Activated gamma-delta T cell (primary cell): ENCODE measurements at regions not wholly inside any gene's neighbourhood (a gene's known extent, or its start where the extent isn't known, plus 50 kb on each side); places are given as distances from the start of the nearest gene placed in this dataset.

Experiments
- DNase-seq: peaks from one replicate; lab custom pipeline; 2025; lab: John Stamatoyannopoulos, UW

- DNase-seq, result no peak
Observed at GRCh38 chr20:7257099-7257498, 489.6 kb downstream of the BMP2 start.

- DNase-seq, result no peak
Observed at GRCh38 chr20:7257692-7258466, 490.4 kb downstream of the BMP2 start.

DNA sequence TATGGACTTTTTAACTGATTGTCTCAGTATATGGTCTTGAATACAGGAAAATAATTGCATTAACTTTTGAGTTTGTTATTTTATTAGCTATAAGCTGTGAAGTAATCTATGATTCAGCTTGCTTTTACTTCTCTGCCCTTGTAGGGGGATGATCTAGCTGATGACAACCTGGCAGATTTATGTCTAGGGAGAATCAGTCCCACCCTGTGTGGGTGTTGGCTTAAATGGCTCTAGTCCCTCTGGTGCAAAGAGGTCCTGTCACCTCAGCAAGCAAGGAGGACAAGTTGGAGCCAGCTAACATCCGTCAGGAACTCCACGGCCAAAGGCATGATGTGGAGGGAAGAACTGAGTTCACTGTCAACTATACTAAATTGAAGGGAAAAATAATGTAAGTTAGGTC lies 495.3 kb downstream of the BMP2 start:
- no peak for DNase-seq

DNA sequence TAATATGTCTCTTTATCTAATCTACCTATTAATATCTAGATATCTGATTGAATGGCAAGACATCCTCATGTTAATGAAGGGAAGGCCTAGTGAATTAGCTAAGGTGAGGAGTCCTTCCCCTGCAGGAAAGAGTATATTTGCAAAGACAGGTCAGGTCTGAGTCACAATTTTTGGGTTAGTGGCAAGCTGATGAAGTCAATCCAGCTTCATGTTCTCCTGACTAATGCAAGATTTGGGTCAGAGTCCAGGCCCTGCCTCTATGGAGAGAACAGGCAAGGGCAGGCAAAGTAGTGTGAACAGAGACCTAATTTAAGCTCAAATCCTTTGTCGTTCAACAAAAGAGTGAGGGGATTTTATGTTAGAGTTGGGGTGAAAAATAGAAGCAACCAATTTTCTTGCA lies 496.7 kb downstream of the BMP2 start:
- no peak for DNase-seq

- DNase-seq, result no peak
Observed at GRCh38 chr20:7269452-7269851, 502.0 kb downstream of the BMP2 start.

- DNase-seq, result no peak
Observed at GRCh38 chr20:7272512-7272911, 505.0 kb downstream of the BMP2 start.

- DNase-seq, result no peak
Observed at GRCh38 chr20:7274870-7275269, 507.4 kb downstream of the BMP2 start.

DNA sequence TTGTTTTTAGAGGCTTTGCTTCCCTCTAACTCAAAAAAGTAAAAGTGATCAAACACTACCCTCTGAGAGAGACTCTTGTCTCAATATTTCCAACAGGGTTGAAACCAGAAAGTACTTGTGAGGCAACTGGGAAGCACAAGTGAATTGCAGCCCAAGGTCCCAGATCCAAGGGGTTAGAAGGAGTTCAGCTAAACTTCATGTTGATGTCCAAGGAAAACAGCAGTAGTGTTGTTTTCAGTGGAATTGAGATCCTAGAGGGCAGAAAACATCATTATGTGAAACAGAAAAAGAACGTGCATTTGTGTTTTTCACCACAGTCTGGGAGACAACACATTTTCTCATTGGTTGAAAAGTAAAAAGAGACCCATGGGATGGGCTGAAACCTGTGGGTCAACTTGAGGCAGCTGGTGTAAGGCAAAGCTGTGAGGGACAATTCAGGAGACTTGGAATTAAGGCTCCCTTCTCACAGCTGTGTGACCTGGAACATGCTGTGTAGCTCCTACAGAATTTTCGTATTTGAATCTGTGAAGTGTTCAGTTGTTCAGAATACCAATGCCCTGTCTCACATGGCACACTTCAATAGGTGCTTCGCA lies 508.3 kb downstream of the BMP2 start:
- no peak for DNase-seq

DNA sequence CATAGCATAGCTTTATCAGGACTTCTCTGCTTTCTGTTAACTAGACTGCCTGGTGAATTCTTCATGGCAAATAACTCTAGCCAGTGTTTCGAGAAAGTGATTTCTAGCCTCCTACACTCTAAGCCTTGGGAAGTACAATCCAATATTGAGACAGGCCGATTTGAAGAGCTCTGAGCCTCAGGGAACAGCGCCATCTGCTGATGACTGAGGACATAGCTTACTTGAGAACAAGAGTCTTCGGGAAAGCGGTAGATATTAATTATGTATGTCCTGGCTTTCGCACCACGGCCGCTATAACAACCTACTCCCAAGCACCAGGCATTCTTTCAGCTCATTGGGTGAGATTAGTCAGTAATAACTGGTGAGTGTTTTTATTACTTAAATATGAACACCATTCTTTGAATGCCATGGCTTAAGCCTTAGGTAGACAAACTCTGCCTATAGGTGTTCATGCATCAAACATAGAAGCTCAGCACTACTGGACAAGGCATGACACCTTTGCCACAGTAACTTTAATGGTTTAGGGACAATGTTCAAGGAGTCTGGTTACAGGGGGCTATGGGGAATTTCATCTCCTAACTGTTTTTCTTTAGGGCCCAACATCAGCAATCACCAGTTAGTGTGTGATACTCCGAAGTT lies 518.6 kb downstream of the BMP2 start:
- no peak for DNase-seq

GRCh38 chr20:7291323-7291943 lies 523.9 kb downstream of the BMP2 start:
- no peak for DNase-seq

DNA sequence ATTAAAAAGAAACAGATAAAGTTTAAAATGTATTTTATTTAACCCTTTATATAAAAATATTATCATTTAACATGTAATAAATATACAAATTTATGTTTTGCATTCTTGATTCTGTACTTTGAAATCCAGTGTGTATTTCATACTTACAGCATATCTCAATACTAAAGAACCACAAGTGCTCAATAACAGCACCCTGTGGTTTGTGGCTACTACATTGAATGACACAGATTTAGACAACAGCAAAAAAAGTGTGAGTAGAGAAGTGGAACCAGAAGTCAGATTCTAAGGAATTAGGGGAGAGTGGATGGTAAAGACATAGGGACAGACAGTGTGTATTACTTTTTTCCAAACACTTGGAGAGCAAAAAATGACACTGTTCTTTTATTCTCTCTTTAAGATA lies 524.5 kb downstream of the BMP2 start:
- DNase-seq, result no peak

- no peak for DNase-seq
Observed at GRCh38 chr20:7294816-7295360, 527.4 kb downstream of the BMP2 start.

GRCh38 chr20:7301807-7302206 lies 534.3 kb downstream of the BMP2 start:
- DNase-seq, result no peak

DNA sequence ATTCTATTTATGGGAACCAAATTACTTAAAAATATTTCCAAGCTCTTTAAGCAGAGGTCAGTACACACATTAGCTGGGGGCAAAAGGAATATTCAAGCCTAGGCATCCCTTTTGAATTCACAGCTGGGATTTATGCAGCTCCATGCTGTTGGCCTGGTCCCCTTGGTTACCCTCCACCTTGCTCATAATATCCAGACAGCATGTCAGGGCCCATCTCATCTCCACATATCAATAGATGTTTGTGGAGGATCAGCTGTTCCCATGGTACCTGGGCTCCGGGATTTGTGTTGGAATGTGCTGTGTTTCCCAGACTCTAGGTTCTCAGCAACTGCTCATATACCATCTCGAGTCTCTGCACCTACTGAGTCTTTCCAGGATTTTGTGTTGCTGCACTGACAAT lies 534.8 kb downstream of the BMP2 start:
- no peak for DNase-seq

DNA sequence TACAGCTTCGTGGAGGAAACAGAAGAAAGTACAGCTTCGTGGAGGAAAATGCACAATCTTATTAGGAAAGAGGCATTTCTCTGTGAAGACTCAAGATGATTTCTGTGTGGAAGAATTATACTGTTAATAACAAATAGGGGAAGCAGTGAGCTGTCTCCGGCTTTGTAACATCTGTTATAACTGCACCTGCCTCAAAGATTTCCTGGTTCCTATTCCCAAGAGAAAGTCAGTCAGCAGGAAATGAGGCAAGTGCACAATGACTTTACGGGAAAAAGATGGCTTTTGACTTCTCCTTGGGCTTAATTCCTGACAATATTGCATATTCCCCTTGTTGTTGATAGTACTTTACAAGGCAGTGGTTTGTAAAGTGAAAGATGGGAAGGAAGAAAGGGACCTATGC lies 538.5 kb downstream of the BMP2 start:
- no peak for DNase-seq

DNA sequence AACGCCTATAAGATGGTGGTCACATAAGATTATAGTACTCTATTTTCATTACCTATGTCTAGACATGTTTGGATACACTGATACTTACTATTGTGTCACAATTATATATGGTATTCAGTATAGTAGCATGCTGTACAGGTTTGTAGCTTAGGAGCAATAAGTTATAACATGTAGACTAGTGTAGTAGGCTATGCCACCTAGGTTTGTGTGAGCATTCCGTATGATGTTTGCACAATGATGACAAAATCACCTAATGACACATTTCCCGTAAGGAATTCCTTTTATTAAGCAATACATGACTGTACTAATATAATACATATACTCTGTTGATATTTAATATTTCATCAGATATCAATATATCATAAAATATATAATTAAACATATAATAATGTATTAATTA lies 540.7 kb downstream of the BMP2 start:
- no peak for DNase-seq

DNA sequence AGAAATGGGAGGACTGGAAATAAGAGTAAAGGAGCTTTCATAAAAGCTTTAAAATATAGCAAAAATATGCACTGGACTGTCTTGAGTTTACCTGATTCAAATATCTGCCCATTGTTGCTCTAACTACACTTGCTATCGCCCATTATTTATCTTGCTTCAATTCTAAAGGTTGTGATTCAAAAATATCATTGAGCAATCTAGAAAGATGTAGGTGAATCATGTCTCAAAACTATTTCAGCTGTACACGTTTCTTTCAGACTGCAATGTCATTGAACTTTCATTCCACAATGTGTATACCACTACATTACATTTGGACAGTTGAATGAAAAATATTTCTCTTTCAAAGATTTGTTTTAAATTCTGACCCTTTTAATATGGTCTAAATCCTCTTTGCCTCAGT lies 545.6 kb downstream of the BMP2 start:
- no peak for DNase-seq

- no peak for DNase-seq
Observed at GRCh38 chr20:7323957-7324356, 556.5 kb downstream of the BMP2 start.

- DNase-seq, result no peak
Observed at GRCh38 chr20:7327810-7328209, 560.3 kb downstream of the BMP2 start.

- no peak for DNase-seq
Observed at GRCh38 chr20:7330850-7331249, 563.4 kb downstream of the BMP2 start.

DNA sequence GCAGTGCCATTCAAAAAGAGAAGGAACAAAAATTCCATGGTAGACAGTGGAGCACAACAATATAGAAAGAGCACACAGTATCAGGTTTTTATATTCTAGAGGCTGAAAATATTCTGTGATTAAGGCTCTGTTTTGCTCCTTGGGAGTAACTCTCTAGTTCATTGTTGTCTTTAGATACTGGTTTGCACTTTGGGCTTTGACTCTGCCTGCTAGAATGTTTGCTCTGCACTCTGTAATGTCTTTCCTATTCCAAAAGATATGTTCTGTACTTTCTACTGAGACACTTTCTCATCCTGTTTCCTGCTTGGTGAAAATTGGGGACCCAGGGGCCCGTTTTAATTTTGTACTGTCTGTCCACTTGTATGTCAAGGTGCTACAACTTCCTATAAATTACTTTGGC lies 564.7 kb downstream of the BMP2 start:
- no peak for DNase-seq

GRCh38 chr20:7333841-7334240 lies 566.4 kb downstream of the BMP2 start:
- DNase-seq, result no peak

DNA sequence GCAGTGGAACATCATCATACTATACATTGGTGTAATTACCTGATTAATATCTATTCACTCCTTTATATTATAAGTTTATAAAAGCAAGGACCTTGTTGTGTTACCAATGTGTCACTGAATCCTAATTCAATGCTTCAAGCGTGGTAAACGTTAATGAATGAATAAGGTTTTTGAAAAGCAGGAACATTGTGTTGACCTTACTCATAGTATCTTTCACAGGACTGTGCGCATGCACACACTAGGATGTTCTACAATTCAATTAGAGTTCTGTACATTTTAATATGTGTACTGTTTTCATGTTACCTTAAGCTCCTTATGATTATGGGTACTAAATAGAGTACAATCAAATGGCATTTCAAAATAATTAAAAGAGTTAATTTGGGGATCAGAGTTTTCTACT lies 578.5 kb downstream of the BMP2 start:
- DNase-seq, result no peak
